ENCODE measurements at regions not wholly inside any gene's neighbourhood (a gene's known extent, or its start where the extent isn't known, plus 50 kb on each side); places are given as distances from the start of the nearest gene placed in this dataset.
"Not testable (repeated sequence)": the region's sequence is repeated elsewhere in the genome, so short reads cannot be mapped to it uniquely, and the experiment has no call there.

GRCh38 chr6:27045131-27045530, 202.4 kb upstream of the PRSS16 start:
- not testable (repeated sequence) for TF ChIP-seq POLR2A, CTCF (IDR thresholded peaks at IDR 0.05)

Data from thyroid gland (tissue), 4 donors.